ENCODE measurements at regions not wholly inside any gene's neighbourhood (a gene's known extent, or its start where the extent isn't known, plus 50 kb on each side); places are given as distances from the start of the nearest gene placed in this dataset.

- no peak for TF ChIP-seq CTCF (IDR thresholded peaks at IDR 0.05)
- no peak for TF ChIP-seq POLR2A (IDR thresholded peaks at IDR 0.05)
Measured at GRCh38 chr3:150061288-150062024, 90.8 kb upstream of the PFN2 start.
